HUES64 (cell line): ENCODE measurements at regions not wholly inside any gene's neighbourhood (a gene's known extent, or its start where the extent isn't known, plus 50 kb on each side); places are given as distances from the start of the nearest gene placed in this dataset.
"Not testable (repeated sequence)": the region's sequence is repeated elsewhere in the genome, so short reads cannot be mapped to it uniquely, and the experiment has no call there.

Source experiments
- H3K27ac ChIP-seq: 2 replicates; pipeline ENCODE4 v1.7.0; 2013; ENCODE audit warnings: low read depth, low read length, inconsistent platforms
- H3K27me3 ChIP-seq: 2 replicates; pipeline ENCODE4 v1.6.1; 2013; ENCODE audit warnings: mild to moderate bottlenecking, low read length; ENCODE audit not compliant: insufficient read depth
- H3K36me3 ChIP-seq: 2 replicates; pipeline ENCODE4 v1.6.1; 2013; ENCODE audit warnings: mild to moderate bottlenecking, low read length; ENCODE audit not compliant: insufficient read depth
- H3K4me1 ChIP-seq: 2 replicates; pipeline ENCODE4 v1.6.1; 2013; ENCODE audit warnings: mild to moderate bottlenecking, low read length, moderate library complexity; ENCODE audit not compliant: insufficient read depth
- H3K4me3 ChIP-seq: 2 replicates; pipeline ENCODE4 v1.5.1; 2013; ENCODE audit warnings: mild to moderate bottlenecking, low read length, moderate library complexity
- H3K9ac ChIP-seq: 2 replicates; pipeline ENCODE4 v1.6.1; 2013; ENCODE audit warnings: mild to moderate bottlenecking, low read depth, low read length
- H3K9me3 ChIP-seq: 2 replicates; pipeline ENCODE4 v1.6.1; 2013; ENCODE audit warnings: low read depth, low read length; ENCODE audit not compliant: insufficient read depth
- WGBS: fragments of 150-250, 120-280 bp; methylation state at CpG from one replicate; pipeline ENCODE4 v1.1.7; 2013; ENCODE audit warnings: missing lambda C conversion rate; 5-methylcytosine and 5-hydroxymethylcytosine counted together

- WGBS, result 100% methylated on average over 2 of the region's 2 CpGs
- Histone ChIP-seq H3K27me3 (no peaks in the 10 kb centered on the region), H3K36me3 (no peaks in the 10 kb centered on the region), H3K4me3 (no peak overlapping the region), H3K4me1 (no peaks in the 10 kb centered on the region), H3K9me3 (no peaks in the 10 kb centered on the region), H3K27ac (no peak overlapping the region), H3K9ac (no peak overlapping the region)
Measured at GRCh38 chr3:21238661-21239060, 512.3 kb downstream of the ZNF385D start.

DNA sequence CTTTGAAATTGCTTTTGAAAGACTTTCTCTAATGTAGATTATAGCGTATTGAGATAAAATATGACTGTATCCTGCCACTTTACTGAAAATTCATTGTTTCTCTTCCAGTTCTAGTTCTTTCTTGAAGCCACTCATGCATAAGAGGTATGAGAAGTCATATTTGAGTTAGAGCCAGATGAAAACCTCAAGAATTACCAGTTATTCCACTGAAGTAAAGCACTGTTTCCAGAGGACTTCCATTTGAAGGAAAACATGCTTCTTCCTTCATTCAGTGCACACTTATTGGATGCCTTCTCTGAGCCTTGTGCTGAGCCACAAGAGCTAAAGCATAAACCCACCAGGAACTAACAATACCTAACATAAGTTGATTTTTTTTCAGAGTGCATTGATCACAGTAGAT, 513.4 kb downstream of the ZNF385D start:
- WGBS, result 100% methylated on average over 1 of the region's 1 CpG
- H3K4me1 ChIP-seq, result no peaks in the 10 kb centered on the region

GRCh38 chr3:21235491-21235890, 515.5 kb downstream of the ZNF385D start:
- Histone ChIP-seq H3K4me3 (no peak overlapping the region), H3K9ac (no peak overlapping the region), H3K4me1 (no peaks in the 10 kb centered on the region), H3K27me3 (no peaks in the 10 kb centered on the region), H3K9me3 (no peaks in the 10 kb centered on the region), H3K27ac (no peak overlapping the region), H3K36me3 (no peaks in the 10 kb centered on the region)
- WGBS, result 88% methylated on average over 4 of the region's 4 CpGs

More for the DNA sequence above, 513.4 kb downstream of the ZNF385D start:
- Histone ChIP-seq H3K27ac (no peak overlapping the region), H3K9ac (no peak overlapping the region), H3K27me3 (no peaks in the 10 kb centered on the region), H3K9me3 (no peaks in the 10 kb centered on the region), H3K36me3 (no peaks in the 10 kb centered on the region), H3K4me3 (no peak overlapping the region)

- Histone ChIP-seq H3K27ac (no peak overlapping the region), H3K4me1 (no peaks in the 10 kb centered on the region), H3K4me3 (no peak overlapping the region), H3K9ac (no peak overlapping the region), H3K27me3 (no peaks in the 10 kb centered on the region), H3K9me3 (no peaks in the 10 kb centered on the region), H3K36me3 (no peaks in the 10 kb centered on the region)
- no CpG with 5 or more reads among the region's 1 CpG for WGBS
Measured at GRCh38 chr3:21234933-21235332, 516.1 kb downstream of the ZNF385D start.

- Histone ChIP-seq H3K4me1 (peaks cover under 1% of the 10 kb centered on the region; the same call in 1 of the 2 replicates), H3K27me3 (peaks cover 6% of the 10 kb centered on the region; the same call in 1 of the 2 replicates), H3K9ac (no peak overlapping the region), H3K27ac (no peak overlapping the region), H3K4me3 (no peak overlapping the region), H3K9me3 (no peaks in the 10 kb centered on the region), H3K36me3 (no peaks in the 10 kb centered on the region)
- whole genome bisulfite sequencing, result 94% methylated on average over 4 of the region's 4 CpGs
Measured at GRCh38 chr3:21229426-21230135, 521.4 kb downstream of the ZNF385D start.

DNA sequence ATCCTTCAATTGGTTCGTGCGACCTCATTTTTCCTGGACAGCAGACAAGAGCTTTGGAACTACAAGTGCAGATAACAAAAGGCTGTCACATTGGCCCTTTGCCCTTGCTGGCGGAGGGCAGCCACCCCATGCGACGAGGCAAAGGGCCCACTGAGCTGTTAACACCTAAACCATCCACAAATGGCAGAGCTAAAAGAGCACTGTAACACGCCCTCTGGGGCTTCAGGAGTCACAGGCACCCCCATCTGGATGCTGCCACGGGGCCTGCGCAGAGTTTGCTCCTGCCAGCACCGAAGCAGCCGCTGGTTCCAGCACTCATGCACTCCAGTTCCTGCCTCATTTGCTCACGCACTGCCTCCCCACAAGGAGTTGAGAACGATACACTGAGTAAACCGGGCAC, 524.9 kb downstream of the ZNF385D start:
- no peak overlapping the region for H3K4me3 ChIP-seq
- no peak overlapping the region for H3K27ac ChIP-seq
- no peaks in the 10 kb centered on the region for H3K9me3 ChIP-seq
- no peak overlapping the region for H3K9ac ChIP-seq
- H3K27me3 ChIP-seq, result peaks cover 7% of the 10 kb centered on the region; the same call in 1 of the 2 replicates
- no peaks in the 10 kb centered on the region for H3K36me3 ChIP-seq
- 97% methylated on average over 13 of the region's 13 CpGs for WGBS
- peaks cover 7% of the 10 kb centered on the region for H3K4me1 ChIP-seq

DNA sequence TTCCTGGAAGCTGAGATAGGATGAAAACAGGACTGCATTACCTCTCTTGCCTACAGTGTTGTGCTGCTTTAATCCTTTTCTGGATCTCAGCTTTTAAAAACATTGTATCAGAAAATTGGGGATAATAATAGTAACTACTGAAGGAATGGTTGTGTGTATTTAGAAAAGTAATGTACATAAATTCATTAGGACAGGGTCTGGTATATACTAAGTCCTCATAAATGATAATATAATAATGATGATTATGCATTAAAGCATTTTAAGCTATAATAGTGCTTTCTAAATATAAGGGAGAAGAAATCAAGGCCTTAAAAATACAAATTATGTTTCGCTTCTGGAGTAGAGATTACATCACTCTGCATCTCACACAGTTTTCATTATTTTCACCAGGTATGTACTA, 530.1 kb downstream of the ZNF385D start:
- Histone ChIP-seq H3K9ac (no peak overlapping the region), H3K9me3 (0 out of 2 replicates have a peak, but pooled peaks cover under 1% of the 10 kb centered on the region), H3K4me1 (peaks cover 7% of the 10 kb centered on the region), H3K36me3 (no peaks in the 10 kb centered on the region), H3K27ac (no peak overlapping the region), H3K4me3 (no peak overlapping the region), H3K27me3 (peaks cover 7% of the 10 kb centered on the region; the same call in 1 of the 2 replicates)
- no CpG with 5 or more reads among the region's 1 CpG for WGBS

DNA sequence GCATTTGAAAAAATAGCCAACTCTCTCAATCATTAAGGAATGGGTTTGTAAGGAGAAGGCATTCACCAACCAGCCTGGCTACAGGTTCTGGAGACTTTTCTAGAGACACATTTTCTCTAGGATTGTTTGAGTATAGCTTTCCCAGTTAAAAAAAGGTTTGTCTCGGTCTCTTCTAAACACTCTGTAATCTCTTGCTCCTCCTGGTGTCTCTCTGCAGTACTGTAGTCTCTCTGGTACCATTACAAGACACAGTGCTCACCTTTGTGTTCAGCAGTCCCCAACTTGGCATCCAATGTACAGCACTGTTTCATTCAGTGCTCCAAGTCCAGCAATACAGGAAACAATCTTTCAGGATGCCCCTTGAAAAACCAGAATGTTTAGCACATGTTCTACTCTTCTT, 534.4 kb downstream of the ZNF385D start:
- H3K27ac ChIP-seq, result no peak overlapping the region
- H3K9ac ChIP-seq, result no peak overlapping the region
- 77% methylated on average over 1 of the region's 1 CpG for WGBS
- H3K27me3 ChIP-seq, result no peaks in the 10 kb centered on the region
- no peaks in the 10 kb centered on the region for H3K4me1 ChIP-seq
- H3K9me3 ChIP-seq, result peaks cover 8% of the 10 kb centered on the region; the same call in 1 of the 2 replicates
- no peaks in the 10 kb centered on the region for H3K36me3 ChIP-seq
- no peak overlapping the region for H3K4me3 ChIP-seq

- not testable (repeated sequence) for H3K27me3 ChIP-seq, H3K36me3 ChIP-seq, H3K9ac ChIP-seq, H3K4me3 ChIP-seq, H3K4me1 ChIP-seq, H3K27ac ChIP-seq
- 92% methylated on average over 3 of the region's 3 CpGs for WGBS
- peaks cover 16% of the 10 kb centered on the region for H3K9me3 ChIP-seq
Measured at GRCh38 chr3:21204122-21204521, 546.9 kb downstream of the ZNF385D start.

- H3K9me3 ChIP-seq, result no peaks in the 10 kb centered on the region
- H3K4me3 ChIP-seq, result no peak overlapping the region
- no peak overlapping the region for H3K27ac ChIP-seq
- H3K9ac ChIP-seq, result no peak overlapping the region
- H3K27me3 ChIP-seq, result no peaks in the 10 kb centered on the region
- whole genome bisulfite sequencing, result 86% methylated on average over 2 of the region's 2 CpGs
- H3K4me1 ChIP-seq, result no peaks in the 10 kb centered on the region
- no peaks in the 10 kb centered on the region for H3K36me3 ChIP-seq
Measured at GRCh38 chr3:21195203-21195602, 555.8 kb downstream of the ZNF385D start.

- not testable (repeated sequence) for H3K4me1 ChIP-seq, H3K9ac ChIP-seq, H3K27me3 ChIP-seq, H3K9me3 ChIP-seq, H3K4me3 ChIP-seq, H3K36me3 ChIP-seq, H3K27ac ChIP-seq
- WGBS, result 76% methylated on average over 2 of the region's 2 CpGs
Measured at GRCh38 chr3:21194036-21194435, 557.0 kb downstream of the ZNF385D start.

- Histone ChIP-seq H3K36me3 (no peaks in the 10 kb centered on the region), H3K27ac (no peak overlapping the region), H3K4me3 (no peak overlapping the region), H3K27me3 (no peaks in the 10 kb centered on the region), H3K9me3 (0 out of 2 replicates have a peak, but pooled peaks cover 2% of the 10 kb centered on the region), H3K4me1 (no peaks in the 10 kb centered on the region), H3K9ac (no peak overlapping the region)
Measured at GRCh38 chr3:21188459-21188858, 562.6 kb downstream of the ZNF385D start.
